ENCODE measurements at regions not wholly inside any gene's neighbourhood (a gene's known extent, or its start where the extent isn't known, plus 50 kb on each side); places are given as distances from the start of the nearest gene placed in this dataset.

GRCh38 chr9:129337336-129338140, 159.5 kb upstream of the IER5L start:
- DNase-seq: no peak
- Mint-ChIP-seq H3K4me1 (peaks cover 0 to 17% of the 10 kb centered on the region in 2 donors), H3K36me3 (no peaks in the 10 kb centered on the region), H3K9me3 (no peaks in the 10 kb centered on the region), H3K27ac (no peak overlapping the region), H3K4me3 (no peak overlapping the region), H3K27me3 (ENCODE audit: low read depth in 2 of 2) (peaks cover 0 to 15% of the 10 kb centered on the region in 2 donors)
- H3K4me1 ChIP-seq (ENCODE audit: control insufficient read depth, insufficient read depth, low read length): peaks cover 33% of the 10 kb centered on the region
- H3K27ac ChIP-seq (ENCODE audit: low read length): no peak overlapping the region
- TF ChIP-seq CTCF (IDR thresholded peaks at IDR 0.05): no peak
- intact Hi-C loops (cut with micrococcal nuclease): no loop called here
- no peak for ATAC-seq
- WGBS (ENCODE audit: insufficient coverage): 76% methylated on average over 27 of the region's 27 CpGs
- no peaks in the 10 kb centered on the region for H3K36me3 ChIP-seq (ENCODE audit: control insufficient read depth, insufficient read depth, low read length)
- H3K27me3 ChIP-seq (ENCODE audit: control insufficient read depth, insufficient read depth, low read length): peaks cover 14% of the 10 kb centered on the region
- H3K9me3 ChIP-seq (ENCODE audit: control insufficient read depth, insufficient read depth, low read length): no peaks in the 10 kb centered on the region
- H3K4me3 ChIP-seq (ENCODE audit: low read length): peak overlapping the region; percentile 11

- peaks cover 33% of the 10 kb centered on the region for H3K4me1 ChIP-seq (ENCODE audit: control insufficient read depth, insufficient read depth, low read length)
- Mint-ChIP-seq H3K4me3 (peak overlapping the region; percentile 82), H3K36me3 (no peaks in the 10 kb centered on the region), H3K9me3 (no peaks in the 10 kb centered on the region), H3K27ac (peak overlapping the region in 1 of 2 donors; percentile 70), H3K27me3 (ENCODE audit: low read depth in 2 of 2) (peaks cover 0 to 15% of the 10 kb centered on the region in 2 donors), H3K4me1 (peaks cover 0 to 17% of the 10 kb centered on the region in 2 donors)
- DNase-seq (peak in 1 of 2 donors; percentile 63), ATAC-seq (peak; percentile 57 to 75 (median 67))
- no peak for TF ChIP-seq CTCF (IDR thresholded peaks at IDR 0.05)
- intact Hi-C loops (cut with micrococcal nuclease): no loop called here
- H3K4me3 ChIP-seq (ENCODE audit: low read length): peak overlapping the region; percentile 11
- 2% methylated on average over 56 of the region's 56 CpGs for WGBS (ENCODE audit: insufficient coverage)
- peaks cover 14% of the 10 kb centered on the region for H3K27me3 ChIP-seq (ENCODE audit: control insufficient read depth, insufficient read depth, low read length)
- no peak overlapping the region for H3K27ac ChIP-seq (ENCODE audit: low read length)
- no peaks in the 10 kb centered on the region for H3K9me3 ChIP-seq (ENCODE audit: control insufficient read depth, insufficient read depth, low read length)
- no peaks in the 10 kb centered on the region for H3K36me3 ChIP-seq (ENCODE audit: control insufficient read depth, insufficient read depth, low read length)
Measured at GRCh38 chr9:129336601-129337331, 158.7 kb upstream of the IER5L start.

GRCh38 chr9:129336130-129336528, 158.1 kb upstream of the IER5L start:
- H3K27ac Mint-ChIP-seq: no peak overlapping the region
- intact Hi-C loops (cut with micrococcal nuclease): no loop called here
- no peaks in the 10 kb centered on the region for H3K9me3 Mint-ChIP-seq
- WGBS (ENCODE audit: insufficient coverage): 95% methylated on average over 5 of the region's 5 CpGs
- Histone ChIP-seq H3K27me3 (ENCODE audit: control insufficient read depth, insufficient read depth, low read length) (peaks cover 14% of the 10 kb centered on the region), H3K9me3 (ENCODE audit: control insufficient read depth, insufficient read depth, low read length) (peaks cover 2% of the 10 kb centered on the region), H3K4me3 (ENCODE audit: low read length) (peak overlapping the region; percentile 4), H3K36me3 (ENCODE audit: control insufficient read depth, insufficient read depth, low read length) (no peaks in the 10 kb centered on the region), H3K4me1 (ENCODE audit: control insufficient read depth, insufficient read depth, low read length) (peaks cover 33% of the 10 kb centered on the region), H3K27ac (ENCODE audit: low read length) (no peak overlapping the region)
- peaks cover 1% of the 10 kb centered on the region for H3K36me3 Mint-ChIP-seq
- no peak for DNase-seq
- no peak overlapping the region for H3K4me3 Mint-ChIP-seq
- no peak for TF ChIP-seq CTCF (IDR thresholded peaks at IDR 0.05)
- H3K4me1 Mint-ChIP-seq: peaks cover 0 to 17% of the 10 kb centered on the region in 2 donors
- H3K27me3 Mint-ChIP-seq (ENCODE audit: low read depth in 2 of 2): peaks cover 0 to 15% of the 10 kb centered on the region in 2 donors
- no peak for ATAC-seq

Data from natural killer cell (primary cell).